WTC11 (cell line): ENCODE measurements at regions not wholly inside any gene's neighbourhood (a gene's known extent, or its start where the extent isn't known, plus 50 kb on each side); places are given as distances from the start of the nearest gene placed in this dataset.

Experiments
- ATAC-seq: fragments of 200-7000 bp; cut with Tn5 transposase; 2 replicates; pipeline ENCODE4 v1.10.0; 2021; ENCODE audit warnings: mild to moderate bottlenecking, moderate library complexity
- CTCF ChIA-PET: fragments of 300-600 bp; sonication (Branson Sonifier 250); formaldehyde crosslinking; loops from one replicate; lab custom pipeline; 2021; ENCODE audit warnings: antibody characterized with exemption; lab: Charles Lee
- POLR2A ChIA-PET: fragments of 350-600 bp; sonication (Branson Sonifier 250); formaldehyde crosslinking; loops from one replicate; lab custom pipeline; 2021; ENCODE audit warnings: antibody characterized with exemption; lab: Charles Lee
- DNase-seq: peaks from one replicate; pipeline ENCODE4 v3.0.0; 2021; ENCODE audit warnings: low spot score
- H3K27ac Mint-ChIP-seq: 2 replicates; pipeline ENCODE4 v1.8.0; 2021; ENCODE audit warnings: mixed read lengths
- H3K27me3 Mint-ChIP-seq: 2 replicates; pipeline ENCODE4 v1.8.0; 2021; ENCODE audit warnings: low read depth, mild to moderate bottlenecking, moderate library complexity, mixed read lengths
- H3K36me3 Mint-ChIP-seq: 2 replicates; pipeline ENCODE4 v1.8.0; 2021; ENCODE audit warnings: mixed read lengths
- H3K4me1 Mint-ChIP-seq: 2 replicates; pipeline ENCODE4 v1.8.0; 2022; ENCODE audit warnings: mixed read lengths
- H3K4me3 Mint-ChIP-seq: 2 replicates; pipeline ENCODE4 v1.8.0; 2021; ENCODE audit warnings: mild to moderate bottlenecking, moderate library complexity, mixed read lengths
- H3K9me3 Mint-ChIP-seq: 2 replicates; pipeline ENCODE4 v1.8.0; 2021; ENCODE audit warnings: mixed read lengths
- EMX1 ChIP-seq: fragments of 250-450 bp; sonication (Bioruptor Pico); IDR thresholded peaks from 2 replicates; pipeline ENCODE4 v1.8.0; 2021; ENCODE audit warnings: mild to moderate bottlenecking
- FOXP1 ChIP-seq: sonication (generic); formaldehyde crosslinking; IDR thresholded peaks from 2 replicates; pipeline ENCODE4 v1.8.0; 2022; ENCODE audit warnings: missing genetic modification reagents, mild to moderate bottlenecking, moderate library complexity, borderline replicate concordance
- IRF2 ChIP-seq: sonication (generic); formaldehyde crosslinking; IDR thresholded peaks from 2 replicates; pipeline ENCODE4 v1.8.0; 2022; ENCODE audit warnings: low read depth, missing genetic modification reagents, borderline replicate concordance
- JAZF1 ChIP-seq: fragments of 250-450 bp; sonication (Bioruptor Pico); IDR thresholded peaks from 2 replicates; pipeline ENCODE4 v1.9.0; 2021; ENCODE audit warnings: moderate library complexity, mild to moderate bottlenecking, inconsistent platforms
- MYBL2 ChIP-seq: sonication (generic); formaldehyde crosslinking; IDR thresholded peaks from 2 replicates; pipeline ENCODE4 v1.8.1; 2023; ENCODE audit warnings: mild to moderate bottlenecking, moderate library complexity, missing genetic modification reagents
- NR1H2 ChIP-seq: sonication (generic); formaldehyde crosslinking; IDR thresholded peaks from 2 replicates; pipeline ENCODE4 v1.9.0; 2021; ENCODE audit warnings: mild to moderate bottlenecking, moderate library complexity, missing genetic modification reagents
- NR2C2 ChIP-seq: sonication (generic); formaldehyde crosslinking; IDR thresholded peaks from 2 replicates; pipeline ENCODE4 v1.8.0; 2022; ENCODE audit warnings: mild to moderate bottlenecking, missing genetic modification reagents
- RORB ChIP-seq: fragments of 250-450 bp; sonication (Bioruptor Pico); IDR thresholded peaks from 2 replicates; pipeline ENCODE4 v1.9.0; 2021; ENCODE audit warnings: mild to moderate bottlenecking
- SMAD3 ChIP-seq: sonication (generic); formaldehyde crosslinking; IDR thresholded peaks from 2 replicates; pipeline ENCODE4 v1.8.0; 2022; ENCODE audit warnings: missing genetic modification reagents, mild to moderate bottlenecking, borderline replicate concordance
- SP1 ChIP-seq: sonication (generic); formaldehyde crosslinking; conservative IDR thresholded peaks from 2 replicates; pipeline ENCODE4 v1.8.1; 2022; ENCODE audit warnings: missing genetic modification reagents
- TEAD4 ChIP-seq: sonication (generic); formaldehyde crosslinking; IDR thresholded peaks from 2 replicates; pipeline ENCODE4 v1.8.0; 2022; ENCODE audit warnings: mild to moderate bottlenecking, missing genetic modification reagents
- ZNF138 ChIP-seq: sonication (generic); formaldehyde crosslinking; conservative IDR thresholded peaks from 2 replicates; pipeline ENCODE4 v1.8.1; 2022; ENCODE audit warnings: mild to moderate bottlenecking, moderate library complexity, missing genetic modification reagents
- ZNF263 ChIP-seq: sonication (generic); formaldehyde crosslinking; IDR thresholded peaks from 2 replicates; pipeline ENCODE4 v1.8.1; 2022; ENCODE audit warnings: low read depth, mild to moderate bottlenecking, moderate library complexity, missing genetic modification reagents
- ZNF317 ChIP-seq: sonication (generic); formaldehyde crosslinking; IDR thresholded peaks from 2 replicates; pipeline ENCODE4 v1.8.1; 2023; ENCODE audit warnings: low read depth, mild to moderate bottlenecking, moderate library complexity, missing genetic modification reagents, borderline replicate concordance
- ZNF416 ChIP-seq: fragments of 250-450 bp; sonication (Bioruptor Pico); IDR thresholded peaks from 2 replicates; pipeline ENCODE4 v1.9.0; 2021; ENCODE audit warnings: mild to moderate bottlenecking, inconsistent platforms
- ZNF423 ChIP-seq: fragments of 250-450 bp; sonication (Bioruptor Pico); IDR thresholded peaks from 2 replicates; pipeline ENCODE4 v2.1.2; 2022; ENCODE audit warnings: mild to moderate bottlenecking, moderate library complexity
- ZNF671 ChIP-seq: fragments of 250-450 bp; sonication (Bioruptor Pico); IDR thresholded peaks from 2 replicates; pipeline ENCODE4 v1.8.0; 2021; ENCODE audit warnings: mild to moderate bottlenecking
- TF ChIP-seq, protein P1 (sequence below): sonication (generic); formaldehyde crosslinking; IDR thresholded peaks from 2 replicates; pipeline ENCODE4 v1.8.0; 2022; ENCODE audit warnings: mild to moderate bottlenecking, missing genetic modification reagents
- TF ChIP-seq, protein P2 (sequence below): sonication (generic); formaldehyde crosslinking; IDR thresholded peaks from 2 replicates; pipeline ENCODE4 v1.8.1; 2022; ENCODE audit warnings: low read depth, mild to moderate bottlenecking, moderate library complexity, missing genetic modification reagents, borderline replicate concordance
- TF ChIP-seq, protein P3 (sequence below): sonication (generic); formaldehyde crosslinking; IDR thresholded peaks from 2 replicates; pipeline ENCODE4 v1.8.0; 2023; ENCODE audit warnings: missing genetic modification reagents
- TF ChIP-seq, protein P4 (sequence below): sonication (generic); formaldehyde crosslinking; IDR thresholded peaks from 2 replicates; pipeline ENCODE4 v1.8.1; 2023; ENCODE audit warnings: mild to moderate bottlenecking, missing genetic modification reagents, borderline replicate concordance
- TF ChIP-seq, protein P5 (sequence below): sonication (generic); formaldehyde crosslinking; IDR thresholded peaks from 2 replicates; pipeline ENCODE4 v1.8.0; 2022; ENCODE audit warnings: mild to moderate bottlenecking, missing genetic modification reagents
- TF ChIP-seq, protein P6 (sequence below): fragments of 200-600 bp; IDR thresholded peaks from 2 replicates; pipeline ENCODE4 v1.8.0; 2022; ENCODE audit warnings: antibody characterized with exemption
- TF ChIP-seq, protein P7 (sequence below): fragments of 250-450 bp; sonication (Bioruptor Pico); IDR thresholded peaks from 2 replicates; pipeline ENCODE4 v1.9.0; 2021; ENCODE audit warnings: mild to moderate bottlenecking

DNA sequence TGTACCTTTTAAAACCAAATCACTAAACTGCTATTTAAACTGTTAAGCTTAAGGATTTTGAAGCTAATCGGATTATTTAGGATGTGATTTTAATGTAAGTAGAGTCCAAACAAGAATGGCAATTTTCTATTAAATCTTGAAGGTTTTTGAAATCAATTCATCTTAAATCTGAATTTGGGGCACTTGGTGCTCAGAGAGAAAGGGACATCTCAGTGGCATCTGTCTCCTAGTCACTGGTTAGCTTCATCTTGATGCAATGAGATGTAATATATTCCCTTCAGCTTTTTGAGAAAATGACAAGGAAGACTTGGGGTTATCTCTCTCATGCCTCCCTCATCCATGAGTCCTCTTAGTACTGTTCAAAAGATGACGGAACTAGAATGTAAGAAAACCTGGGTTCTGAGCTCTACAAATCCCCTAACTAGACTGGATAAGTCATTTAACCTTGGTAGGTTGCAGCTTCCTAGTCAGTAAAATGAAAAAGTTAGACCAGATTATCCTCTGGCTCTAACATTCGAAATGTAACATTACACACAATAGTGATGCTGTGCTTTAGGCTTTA is 198.5 kb upstream of the NEBL start:
- H3K4me1 Mint-ChIP-seq: peaks cover 13% of the 10 kb centered on the region
- no peaks in the 10 kb centered on the region for H3K36me3 Mint-ChIP-seq
- no peak overlapping the region for H3K27ac Mint-ChIP-seq
- TF ChIP-seq, protein P1, sequence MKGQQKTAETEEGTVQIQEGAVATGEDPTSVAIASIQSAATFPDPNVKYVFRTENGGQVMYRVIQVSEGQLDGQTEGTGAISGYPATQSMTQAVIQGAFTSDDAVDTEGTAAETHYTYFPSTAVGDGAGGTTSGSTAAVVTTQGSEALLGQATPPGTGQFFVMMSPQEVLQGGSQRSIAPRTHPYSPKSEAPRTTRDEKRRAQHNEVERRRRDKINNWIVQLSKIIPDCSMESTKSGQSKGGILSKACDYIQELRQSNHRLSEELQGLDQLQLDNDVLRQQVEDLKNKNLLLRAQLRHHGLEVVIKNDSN (CRISPR knock-in tag): no peak
- TF ChIP-seq ZNF423 (CRISPR knock-in tag) (no peak), ZNF138 (CRISPR knock-in tag) (no peak), TEAD4 (CRISPR knock-in tag) (no peak), NR1H2 (CRISPR knock-in tag) (no peak), NR2C2 (no peak), EMX1 (CRISPR knock-in tag) (no peak), ZNF416 (CRISPR knock-in tag) (no peak)
- TF ChIP-seq, protein P2, sequence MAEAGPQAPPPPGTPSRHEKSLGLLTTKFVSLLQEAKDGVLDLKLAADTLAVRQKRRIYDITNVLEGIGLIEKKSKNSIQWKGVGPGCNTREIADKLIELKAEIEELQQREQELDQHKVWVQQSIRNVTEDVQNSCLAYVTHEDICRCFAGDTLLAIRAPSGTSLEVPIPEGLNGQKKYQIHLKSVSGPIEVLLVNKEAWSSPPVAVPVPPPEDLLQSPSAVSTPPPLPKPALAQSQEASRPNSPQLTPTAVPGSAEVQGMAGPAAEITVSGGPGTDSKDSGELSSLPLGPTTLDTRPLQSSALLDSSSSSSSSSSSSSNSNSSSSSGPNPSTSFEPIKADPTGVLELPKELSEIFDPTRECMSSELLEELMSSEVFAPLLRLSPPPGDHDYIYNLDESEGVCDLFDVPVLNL: no peak
- ChIA-PET CTCF (interaction anchor here (0.6 kb wide), 1 partner anchor 145 kb away, joined by 3 read pairs; no protein-coding TSS in a partner anchor), POLR2A (no interaction called here)
- DNase-seq (no peak), ATAC-seq (no peak)
- H3K9me3 Mint-ChIP-seq: no peaks in the 10 kb centered on the region
- no peak overlapping the region for H3K4me3 Mint-ChIP-seq
- H3K27me3 Mint-ChIP-seq: no peaks in the 10 kb centered on the region

DNA sequence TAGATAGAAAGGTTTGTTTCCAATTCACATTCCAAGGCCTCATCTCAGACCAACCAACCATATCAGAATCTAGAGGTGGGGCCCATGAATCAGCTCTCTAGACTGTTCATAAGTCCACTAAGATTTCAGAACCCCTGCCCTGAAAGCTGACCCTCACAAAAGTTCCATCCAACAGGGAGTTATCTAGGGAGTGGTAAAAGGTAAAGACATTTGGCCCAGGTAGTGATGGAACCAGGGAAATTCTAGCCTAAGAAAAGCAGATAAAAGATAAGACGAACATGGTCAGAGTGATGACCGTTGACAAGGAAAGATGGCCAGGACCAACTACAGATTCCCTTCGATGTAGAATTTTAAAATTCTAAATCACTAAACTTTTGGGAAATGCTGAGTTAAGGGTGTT is 198.0 kb upstream of the NEBL start:
- no peak overlapping the region for H3K27ac Mint-ChIP-seq
- ATAC-seq (no peak), DNase-seq (no peak)
- no peaks in the 10 kb centered on the region for H3K9me3 Mint-ChIP-seq
- CTCF ChIA-PET: interaction anchor here (0.6 kb wide), 1 partner anchor 146 kb away, joined by 3 read pairs; no protein-coding TSS in a partner anchor
- no peaks in the 10 kb centered on the region for H3K36me3 Mint-ChIP-seq
- POLR2A ChIA-PET: no interaction called here
- no peak overlapping the region for H3K4me3 Mint-ChIP-seq
- H3K27me3 Mint-ChIP-seq: no peaks in the 10 kb centered on the region
- peaks cover 11% of the 10 kb centered on the region for H3K4me1 Mint-ChIP-seq
- TF ChIP-seq, protein P3, sequence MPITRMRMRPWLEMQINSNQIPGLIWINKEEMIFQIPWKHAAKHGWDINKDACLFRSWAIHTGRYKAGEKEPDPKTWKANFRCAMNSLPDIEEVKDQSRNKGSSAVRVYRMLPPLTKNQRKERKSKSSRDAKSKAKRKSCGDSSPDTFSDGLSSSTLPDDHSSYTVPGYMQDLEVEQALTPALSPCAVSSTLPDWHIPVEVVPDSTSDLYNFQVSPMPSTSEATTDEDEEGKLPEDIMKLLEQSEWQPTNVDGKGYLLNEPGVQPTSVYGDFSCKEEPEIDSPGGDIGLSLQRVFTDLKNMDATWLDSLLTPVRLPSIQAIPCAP (CRISPR knock-in tag): no peak
- TF ChIP-seq, protein P4, sequence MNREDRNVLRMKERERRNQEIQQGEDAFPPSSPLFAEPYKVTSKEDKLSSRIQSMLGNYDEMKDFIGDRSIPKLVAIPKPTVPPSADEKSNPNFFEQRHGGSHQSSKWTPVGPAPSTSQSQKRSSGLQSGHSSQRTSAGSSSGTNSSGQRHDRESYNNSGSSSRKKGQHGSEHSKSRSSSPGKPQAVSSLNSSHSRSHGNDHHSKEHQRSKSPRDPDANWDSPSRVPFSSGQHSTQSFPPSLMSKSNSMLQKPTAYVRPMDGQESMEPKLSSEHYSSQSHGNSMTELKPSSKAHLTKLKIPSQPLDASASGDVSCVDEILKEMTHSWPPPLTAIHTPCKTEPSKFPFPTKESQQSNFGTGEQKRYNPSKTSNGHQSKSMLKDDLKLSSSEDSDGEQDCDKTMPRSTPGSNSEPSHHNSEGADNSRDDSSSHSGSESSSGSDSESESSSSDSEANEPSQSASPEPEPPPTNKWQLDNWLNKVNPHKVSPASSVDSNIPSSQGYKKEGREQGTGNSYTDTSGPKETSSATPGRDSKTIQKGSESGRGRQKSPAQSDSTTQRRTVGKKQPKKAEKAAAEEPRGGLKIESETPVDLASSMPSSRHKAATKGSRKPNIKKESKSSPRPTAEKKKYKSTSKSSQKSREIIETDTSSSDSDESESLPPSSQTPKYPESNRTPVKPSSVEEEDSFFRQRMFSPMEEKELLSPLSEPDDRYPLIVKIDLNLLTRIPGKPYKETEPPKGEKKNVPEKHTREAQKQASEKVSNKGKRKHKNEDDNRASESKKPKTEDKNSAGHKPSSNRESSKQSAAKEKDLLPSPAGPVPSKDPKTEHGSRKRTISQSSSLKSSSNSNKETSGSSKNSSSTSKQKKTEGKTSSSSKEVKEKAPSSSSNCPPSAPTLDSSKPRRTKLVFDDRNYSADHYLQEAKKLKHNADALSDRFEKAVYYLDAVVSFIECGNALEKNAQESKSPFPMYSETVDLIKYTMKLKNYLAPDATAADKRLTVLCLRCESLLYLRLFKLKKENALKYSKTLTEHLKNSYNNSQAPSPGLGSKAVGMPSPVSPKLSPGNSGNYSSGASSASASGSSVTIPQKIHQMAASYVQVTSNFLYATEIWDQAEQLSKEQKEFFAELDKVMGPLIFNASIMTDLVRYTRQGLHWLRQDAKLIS: no peak
- no peak for TF ChIP-seq MYBL2
- no peak for TF ChIP-seq ZNF138 (CRISPR knock-in tag)
- TF ChIP-seq IRF2 (CRISPR knock-in tag): no peak
- no peak for TF ChIP-seq SP1 (CRISPR knock-in tag)
- no peak for TF ChIP-seq SMAD3 (CRISPR knock-in tag)
- TF ChIP-seq ZNF423 (CRISPR knock-in tag): no peak
- no peak for TF ChIP-seq ZNF671 (CRISPR knock-in tag)
- no peak for TF ChIP-seq TEAD4 (CRISPR knock-in tag)
- no peak for TF ChIP-seq ZNF317 (CRISPR knock-in tag)
- no peak for TF ChIP-seq ZNF263 (CRISPR knock-in tag)
- TF ChIP-seq, protein P5, sequence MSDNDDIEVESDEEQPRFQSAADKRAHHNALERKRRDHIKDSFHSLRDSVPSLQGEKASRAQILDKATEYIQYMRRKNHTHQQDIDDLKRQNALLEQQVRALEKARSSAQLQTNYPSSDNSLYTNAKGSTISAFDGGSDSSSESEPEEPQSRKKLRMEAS (CRISPR knock-in tag): no peak
- no peak for TF ChIP-seq RORB (CRISPR knock-in tag)
- no peak for TF ChIP-seq FOXP1 (CRISPR knock-in tag)
- no peak for TF ChIP-seq NR2C2
- TF ChIP-seq, protein P6, sequence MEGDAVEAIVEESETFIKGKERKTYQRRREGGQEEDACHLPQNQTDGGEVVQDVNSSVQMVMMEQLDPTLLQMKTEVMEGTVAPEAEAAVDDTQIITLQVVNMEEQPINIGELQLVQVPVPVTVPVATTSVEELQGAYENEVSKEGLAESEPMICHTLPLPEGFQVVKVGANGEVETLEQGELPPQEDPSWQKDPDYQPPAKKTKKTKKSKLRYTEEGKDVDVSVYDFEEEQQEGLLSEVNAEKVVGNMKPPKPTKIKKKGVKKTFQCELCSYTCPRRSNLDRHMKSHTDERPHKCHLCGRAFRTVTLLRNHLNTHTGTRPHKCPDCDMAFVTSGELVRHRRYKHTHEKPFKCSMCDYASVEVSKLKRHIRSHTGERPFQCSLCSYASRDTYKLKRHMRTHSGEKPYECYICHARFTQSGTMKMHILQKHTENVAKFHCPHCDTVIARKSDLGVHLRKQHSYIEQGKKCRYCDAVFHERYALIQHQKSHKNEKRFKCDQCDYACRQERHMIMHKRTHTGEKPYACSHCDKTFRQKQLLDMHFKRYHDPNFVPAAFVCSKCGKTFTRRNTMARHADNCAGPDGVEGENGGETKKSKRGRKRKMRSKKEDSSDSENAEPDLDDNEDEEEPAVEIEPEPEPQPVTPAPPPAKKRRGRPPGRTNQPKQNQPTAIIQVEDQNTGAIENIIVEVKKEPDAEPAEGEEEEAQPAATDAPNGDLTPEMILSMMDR: no peak
- no peak for TF ChIP-seq JAZF1
- TF ChIP-seq, protein P7, sequence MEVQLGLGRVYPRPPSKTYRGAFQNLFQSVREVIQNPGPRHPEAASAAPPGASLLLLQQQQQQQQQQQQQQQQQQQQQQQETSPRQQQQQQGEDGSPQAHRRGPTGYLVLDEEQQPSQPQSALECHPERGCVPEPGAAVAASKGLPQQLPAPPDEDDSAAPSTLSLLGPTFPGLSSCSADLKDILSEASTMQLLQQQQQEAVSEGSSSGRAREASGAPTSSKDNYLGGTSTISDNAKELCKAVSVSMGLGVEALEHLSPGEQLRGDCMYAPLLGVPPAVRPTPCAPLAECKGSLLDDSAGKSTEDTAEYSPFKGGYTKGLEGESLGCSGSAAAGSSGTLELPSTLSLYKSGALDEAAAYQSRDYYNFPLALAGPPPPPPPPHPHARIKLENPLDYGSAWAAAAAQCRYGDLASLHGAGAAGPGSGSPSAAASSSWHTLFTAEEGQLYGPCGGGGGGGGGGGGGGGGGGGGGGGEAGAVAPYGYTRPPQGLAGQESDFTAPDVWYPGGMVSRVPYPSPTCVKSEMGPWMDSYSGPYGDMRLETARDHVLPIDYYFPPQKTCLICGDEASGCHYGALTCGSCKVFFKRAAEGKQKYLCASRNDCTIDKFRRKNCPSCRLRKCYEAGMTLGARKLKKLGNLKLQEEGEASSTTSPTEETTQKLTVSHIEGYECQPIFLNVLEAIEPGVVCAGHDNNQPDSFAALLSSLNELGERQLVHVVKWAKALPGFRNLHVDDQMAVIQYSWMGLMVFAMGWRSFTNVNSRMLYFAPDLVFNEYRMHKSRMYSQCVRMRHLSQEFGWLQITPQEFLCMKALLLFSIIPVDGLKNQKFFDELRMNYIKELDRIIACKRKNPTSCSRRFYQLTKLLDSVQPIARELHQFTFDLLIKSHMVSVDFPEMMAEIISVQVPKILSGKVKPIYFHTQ (CRISPR knock-in tag): no peak
